ENCODE measurements at regions not wholly inside any gene's neighbourhood (a gene's known extent, or its start where the extent isn't known, plus 50 kb on each side); places are given as distances from the start of the nearest gene placed in this dataset.
"Not testable (repeated sequence)": the region's sequence is repeated elsewhere in the genome, so short reads cannot be mapped to it uniquely, and the experiment has no call there.

DNA sequence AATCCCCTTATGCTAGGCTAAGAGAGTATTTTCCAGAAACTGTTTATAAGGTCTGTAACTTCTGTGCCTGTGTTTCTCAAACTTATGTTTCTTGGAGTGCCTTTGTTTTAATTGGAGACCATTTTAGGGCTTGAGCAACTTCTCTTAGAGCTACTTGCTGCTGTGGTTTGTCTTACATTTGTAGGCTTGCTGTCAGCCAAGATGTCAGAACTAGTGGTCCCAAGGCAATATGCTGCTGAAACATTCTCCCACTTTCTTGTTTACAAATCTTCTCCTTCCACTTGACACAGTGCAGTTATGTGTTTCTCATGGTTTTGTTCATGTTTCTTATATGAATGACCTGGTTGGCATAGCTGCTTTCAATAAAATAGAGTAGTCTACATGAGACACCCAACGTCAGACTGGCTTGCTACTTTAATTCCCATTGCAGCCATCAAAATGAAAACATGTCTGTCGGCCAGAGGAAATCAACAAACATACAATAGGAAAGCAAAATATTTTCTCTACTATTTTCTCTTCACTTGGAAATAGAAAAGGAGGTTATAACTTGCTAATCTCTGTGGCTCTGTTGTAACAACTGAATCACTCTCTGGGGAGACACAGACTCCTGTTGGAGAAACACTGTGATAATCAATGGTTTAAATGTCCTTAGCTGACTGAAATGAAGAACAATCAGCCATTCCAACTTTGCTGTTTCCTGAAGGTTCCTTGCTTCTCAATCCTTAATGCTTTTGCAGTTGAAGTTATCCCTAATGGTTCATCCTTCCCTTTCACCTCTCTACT, 426.4 kb downstream of the PDGFC start:
- DNase-seq (ENCODE audit: low spot score) = no peak

DNA sequence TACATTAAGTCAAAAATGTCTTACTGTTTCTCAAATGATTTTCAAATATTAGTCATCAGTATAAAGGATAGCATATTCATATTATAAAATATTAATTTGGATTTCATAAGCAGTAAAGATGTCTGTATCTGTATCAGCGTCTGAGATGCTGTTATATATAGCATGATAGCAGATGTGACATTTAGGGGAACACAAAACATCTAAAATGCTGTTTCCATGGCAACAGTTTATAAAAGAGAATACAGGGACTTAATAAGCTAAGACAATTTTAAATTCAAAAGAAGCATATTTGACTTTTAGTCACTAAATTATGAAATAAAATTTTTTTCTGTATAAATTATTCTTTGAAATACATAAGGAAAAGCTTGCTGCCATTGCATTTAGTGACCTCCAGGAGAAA, 432.2 kb downstream of the PDGFC start:
- no peak for DNase-seq (ENCODE audit: low spot score)

- no peak for DNase-seq (ENCODE audit: low spot score)
These were observed 432.8 kb downstream of the PDGFC start for GRCh38 chr4:156538651-156539257.

- no peak for DNase-seq (ENCODE audit: low spot score)
These were observed 433.4 kb downstream of the PDGFC start for GRCh38 chr4:156538210-156538609.

DNA sequence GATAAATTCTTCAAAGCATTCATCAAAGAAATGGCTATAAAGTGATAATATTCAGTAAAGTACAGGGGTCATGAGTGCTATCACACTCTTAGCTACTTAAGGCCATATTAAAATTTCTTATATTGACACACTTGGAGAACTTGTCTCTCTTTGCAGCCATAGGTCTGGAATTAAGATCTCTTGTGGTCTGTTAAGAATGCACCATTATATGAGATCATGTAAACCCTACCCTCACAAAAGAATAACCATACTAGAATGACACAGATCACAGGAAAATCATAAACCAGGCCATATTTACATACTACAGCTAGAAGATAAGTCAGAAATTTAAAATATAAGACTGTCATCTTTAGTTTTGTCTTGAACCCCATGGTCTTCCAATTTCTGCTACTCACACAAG, 434.3 kb downstream of the PDGFC start:
- no peak for DNase-seq (ENCODE audit: low spot score)

DNA sequence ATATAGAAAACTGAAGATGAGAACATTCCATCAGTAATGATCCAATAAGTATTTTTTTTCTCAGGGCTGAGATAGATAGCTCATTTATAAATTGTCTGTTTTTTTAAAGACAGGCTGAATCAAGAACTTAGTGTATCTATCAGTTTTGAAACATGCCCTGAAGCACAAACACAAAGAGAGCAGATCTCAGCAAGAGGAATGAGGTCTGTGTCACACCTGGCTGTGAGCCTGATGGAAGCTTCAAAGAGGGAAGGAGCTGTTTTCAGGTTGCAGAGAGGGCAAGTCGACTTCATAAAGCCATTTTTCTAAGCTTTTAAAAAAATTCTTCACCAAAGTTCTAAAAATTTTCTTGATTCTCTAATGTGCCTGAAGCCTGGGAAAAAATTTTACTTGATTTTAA, 434.9 kb downstream of the PDGFC start:
- no peak for DNase-seq (ENCODE audit: low spot score)

DNA sequence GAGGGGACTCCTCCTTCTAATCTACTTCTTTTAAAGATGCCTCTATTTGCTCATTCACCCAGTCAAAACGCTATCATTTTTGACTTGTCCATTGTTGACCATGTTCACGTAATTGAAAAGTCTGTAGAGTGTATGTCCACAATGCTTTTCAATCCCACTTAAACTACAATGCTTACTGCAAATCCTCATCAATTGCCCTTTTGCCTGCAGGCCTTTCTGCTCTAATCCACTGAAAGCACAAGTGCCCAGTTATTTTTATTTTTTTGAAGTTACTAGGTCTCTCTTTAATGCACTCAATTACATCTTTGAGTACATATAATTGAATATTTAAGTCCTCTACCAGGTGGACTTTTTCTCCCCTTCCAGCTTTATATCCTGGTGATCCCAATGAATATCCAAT, 437.4 kb downstream of the PDGFC start:
- no peak for DNase-seq (ENCODE audit: low spot score)

DNA sequence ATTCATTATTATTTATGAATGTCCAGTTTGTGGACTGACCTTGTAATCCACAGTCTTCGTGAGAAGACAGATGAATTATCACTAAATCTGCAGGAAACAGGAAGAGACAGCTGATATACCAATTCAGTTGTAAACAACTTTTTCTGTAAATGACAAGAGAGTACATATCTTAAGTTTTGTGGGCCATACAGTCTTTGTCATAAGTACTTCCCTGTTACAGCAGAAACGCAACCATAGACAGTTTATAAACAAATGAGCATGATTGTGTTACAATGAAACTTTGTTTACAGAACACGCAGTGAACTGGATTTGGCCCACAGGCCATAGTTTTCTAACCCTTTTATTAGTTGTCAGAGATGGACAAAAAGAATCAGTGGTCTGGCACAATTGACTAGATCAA, 443.4 kb downstream of the PDGFC start:
- DNase-seq (ENCODE audit: low spot score) = no peak

GRCh38 chr4:156527237-156527993, 444.2 kb downstream of the PDGFC start:
- no peak for DNase-seq (ENCODE audit: low spot score)

DNA sequence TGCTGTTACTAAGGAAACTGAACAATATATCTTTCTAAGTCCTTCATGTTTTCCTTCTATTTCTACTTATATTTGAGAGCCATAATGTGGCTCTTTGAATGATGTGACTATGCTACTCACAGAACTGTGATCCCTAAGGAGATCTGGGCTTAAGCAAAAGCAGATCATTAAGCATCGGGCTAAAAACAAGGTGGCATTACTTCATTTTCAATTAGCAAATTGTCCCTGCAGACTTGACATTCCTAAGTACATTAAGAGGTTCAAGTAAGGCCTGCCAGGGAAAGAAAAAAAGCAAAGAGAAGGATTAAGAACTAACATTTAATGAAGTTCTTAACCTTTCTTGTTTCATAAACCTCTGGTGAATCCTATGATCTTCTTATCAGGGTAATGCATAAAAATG, 447.6 kb downstream of the PDGFC start:
- DNase-seq (ENCODE audit: low spot score) = no peak

DNA sequence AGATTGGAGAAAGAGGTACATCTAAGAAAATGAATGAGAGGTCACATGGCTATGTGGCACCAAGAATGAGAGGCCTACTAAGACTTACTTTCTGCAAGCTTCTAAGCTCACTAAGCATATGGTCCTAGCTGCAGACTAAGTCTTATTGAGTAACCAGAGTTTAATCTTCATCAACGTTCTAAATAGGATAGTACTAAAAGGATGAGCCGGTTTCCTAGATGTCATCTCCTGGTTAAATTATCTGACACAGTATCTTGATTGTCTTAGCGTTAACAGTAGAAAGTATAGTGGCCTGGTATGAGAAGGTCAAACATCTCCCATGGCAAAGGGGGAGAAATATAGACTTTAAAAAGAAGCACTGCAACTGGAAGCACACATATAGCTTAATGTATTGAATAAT, 448.1 kb downstream of the PDGFC start:
- no peak for DNase-seq (ENCODE audit: low spot score)

DNA sequence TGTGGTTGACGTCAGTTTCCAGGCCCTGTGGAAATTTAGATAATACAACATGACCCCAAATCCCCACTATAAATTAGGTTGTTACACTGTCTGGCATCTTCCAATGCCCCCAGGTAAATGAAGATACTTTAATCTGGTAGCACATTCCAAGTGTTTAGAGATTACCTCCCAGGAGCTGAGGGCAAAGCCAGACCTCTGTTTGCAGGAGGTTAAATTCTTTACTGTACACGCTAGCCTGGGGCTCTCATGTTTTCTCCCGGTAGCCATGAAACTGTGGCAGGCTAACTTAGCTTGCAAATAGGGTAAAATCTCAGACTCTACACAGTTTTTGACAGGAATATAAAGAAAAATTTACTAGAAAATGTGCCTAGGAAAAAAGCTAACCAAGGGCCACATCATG, 450.0 kb downstream of the PDGFC start:
- no peak for DNase-seq (ENCODE audit: low spot score)

- no peak for DNase-seq (ENCODE audit: low spot score)
These were observed 453.6 kb downstream of the PDGFC start for GRCh38 chr4:156517956-156518355.

- no peak for DNase-seq (ENCODE audit: low spot score)
These were observed 454.1 kb downstream of the PDGFC start for GRCh38 chr4:156517546-156517945.

DNA sequence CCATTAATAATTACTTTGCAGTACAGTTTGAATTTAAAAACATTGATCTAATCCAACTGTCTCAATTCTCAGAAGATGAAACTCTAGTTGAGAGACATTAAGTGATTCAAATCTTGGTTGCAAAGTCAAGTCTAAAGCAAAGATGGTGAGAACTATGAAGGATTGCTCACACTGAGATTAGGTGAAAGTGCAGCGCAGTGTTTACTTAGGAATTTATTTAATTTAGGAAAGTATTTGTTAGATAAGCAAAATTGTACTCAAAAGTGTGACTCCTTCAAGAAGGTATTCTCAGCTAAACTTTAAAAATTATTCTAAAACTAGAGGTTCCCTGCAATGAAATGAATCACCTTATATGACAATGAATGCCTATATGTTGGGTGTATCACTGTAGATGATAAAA, 454.9 kb downstream of the PDGFC start:
- no peak for DNase-seq (ENCODE audit: low spot score)

DNA sequence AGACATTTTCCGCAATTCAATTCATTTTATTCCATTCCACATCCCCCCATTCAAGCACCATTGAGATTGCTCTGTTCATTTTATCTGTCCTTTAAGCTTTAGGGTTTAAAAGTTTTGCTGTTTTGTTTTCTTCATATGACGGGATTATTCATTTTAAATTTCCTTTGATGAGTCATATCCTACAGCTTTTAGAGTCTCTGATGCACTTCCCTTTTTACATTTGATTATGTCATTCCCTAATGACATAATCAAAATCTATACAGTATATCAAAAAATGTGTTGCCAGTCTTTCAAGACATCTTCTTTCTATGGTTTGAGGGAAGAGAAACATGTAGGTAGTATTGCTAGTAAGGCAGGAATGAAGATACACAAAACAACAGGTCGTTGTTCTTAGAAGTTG, 456.3 kb downstream of the PDGFC start:
- DNase-seq (ENCODE audit: low spot score) = no peak

DNA sequence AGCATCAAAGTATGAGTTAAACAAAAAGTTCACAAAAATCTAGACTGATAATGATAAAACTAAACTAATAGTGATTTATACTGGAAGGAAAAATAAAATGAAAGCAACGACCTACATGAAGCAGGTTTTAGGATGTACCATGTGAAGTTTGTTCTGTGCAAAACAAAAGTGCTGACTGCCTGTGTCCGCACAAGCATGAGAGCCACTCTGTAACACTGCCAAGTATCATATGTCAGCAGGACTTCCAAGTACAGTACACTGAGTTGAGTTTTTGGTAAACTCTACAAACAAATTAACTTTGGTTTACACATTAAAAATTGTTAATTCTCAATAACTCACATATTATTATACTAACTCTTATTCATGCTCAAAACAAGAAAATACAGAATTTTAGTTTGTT, 459.0 kb downstream of the PDGFC start:
- no peak for DNase-seq (ENCODE audit: low spot score)

- not testable (repeated sequence) for DNase-seq (ENCODE audit: low spot score)
These were observed 461.7 kb downstream of the PDGFC start for GRCh38 chr4:156509921-156510320.

- DNase-seq (ENCODE audit: low spot score) = no peak
These were observed 466.2 kb downstream of the PDGFC start for GRCh38 chr4:156505341-156505955.

GRCh38 chr4:156503119-156503518, 468.5 kb downstream of the PDGFC start:
- DNase-seq (ENCODE audit: low spot score) = peak; percentile 43

DNA sequence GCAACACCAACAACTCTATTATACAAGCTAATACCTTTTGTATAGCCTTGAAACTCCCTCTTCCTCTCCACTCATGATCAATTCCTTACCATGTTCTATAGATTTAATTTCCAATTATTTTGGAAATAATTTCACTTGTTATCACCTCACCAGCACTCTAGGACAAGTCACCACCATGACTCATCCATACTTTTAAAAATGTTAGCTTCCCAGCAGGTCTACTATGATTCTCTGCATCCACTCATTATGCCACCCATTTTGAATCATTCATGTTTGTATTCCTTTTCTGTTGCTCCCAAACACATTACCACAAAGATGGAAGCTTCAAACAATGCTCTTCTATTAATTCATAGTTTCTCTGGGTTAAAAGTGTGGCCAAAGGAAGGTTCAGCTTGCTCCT, 469.6 kb downstream of the PDGFC start:
- no peak for DNase-seq (ENCODE audit: low spot score)

GRCh38 chr4:156499684-156500083, 471.9 kb downstream of the PDGFC start:
- DNase-seq (ENCODE audit: low spot score) = no peak

DNA sequence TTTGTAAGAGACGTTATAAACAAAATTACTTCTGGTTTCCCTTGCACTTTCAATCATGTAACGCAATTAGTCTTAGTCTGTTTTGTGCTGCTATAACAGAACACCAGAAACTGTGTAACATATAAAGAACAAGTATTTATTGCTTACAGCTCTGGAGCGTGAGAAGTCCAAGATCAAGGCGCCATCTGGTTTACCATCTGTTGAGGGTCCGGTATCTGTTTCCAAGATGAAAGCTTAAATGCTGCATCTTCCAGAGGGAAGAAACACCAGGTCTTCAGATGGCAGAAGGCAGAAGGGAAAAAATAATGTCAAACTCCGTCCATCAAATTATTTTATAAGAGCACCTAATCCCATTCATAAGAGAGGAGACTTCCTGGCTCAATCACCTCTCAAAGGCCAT, 474.1 kb downstream of the PDGFC start:
- DNase-seq (ENCODE audit: low spot score) = no peak

Measured in mucosa of gallbladder (tissue), 1 donor.